Loucy (cell line): ENCODE measurements at regions not wholly inside any gene's neighbourhood (a gene's known extent, or its start where the extent isn't known, plus 50 kb on each side); places are given as distances from the start of the nearest gene placed in this dataset.

Experiments used
- CTCF ChIP-seq: fragments of 200-600 bp; sonication (generic); conservative IDR thresholded peaks from 2 replicates; pipeline ENCODE4 v1.5.1; 2014; ENCODE audit warnings: mild to moderate bottlenecking, antibody characterized with exemption, low read length
- EZH2phosphoT487 ChIP-seq: fragments of 200-600 bp; IDR thresholded peaks from 2 replicates; pipeline ENCODE4 v1.6.1; 2018; ENCODE audit warnings: antibody characterized with exemption, mild to moderate bottlenecking, moderate library complexity, borderline replicate concordance

- TF ChIP-seq CTCF = no peak
- no peak for TF ChIP-seq EZH2phosphoT487
Observed at GRCh38 chr1:192496369-192497056, 79.1 kb upstream of the RGS1 start.
